GM18870 (cell line): ENCODE measurements at regions not wholly inside any gene's neighbourhood (a gene's known extent, or its start where the extent isn't known, plus 50 kb on each side); places are given as distances from the start of the nearest gene placed in this dataset.

ENCODE experiments used
- ATAC-seq: cut with Tn5 transposase; IDR thresholded peaks from one replicate; pipeline ENCODE4 v1.9.1; 2021; ENCODE audit warnings: moderate library complexity; ENCODE audit not compliant: unreplicated experiment

GRCh38 chrX:26008691-26009090 lies 129.5 kb upstream of the MAGEB18 start:
- no peak for ATAC-seq

- no peak for ATAC-seq
These were observed 118.8 kb upstream of the MAGEB18 start for GRCh38 chrX:26019386-26019785.

DNA sequence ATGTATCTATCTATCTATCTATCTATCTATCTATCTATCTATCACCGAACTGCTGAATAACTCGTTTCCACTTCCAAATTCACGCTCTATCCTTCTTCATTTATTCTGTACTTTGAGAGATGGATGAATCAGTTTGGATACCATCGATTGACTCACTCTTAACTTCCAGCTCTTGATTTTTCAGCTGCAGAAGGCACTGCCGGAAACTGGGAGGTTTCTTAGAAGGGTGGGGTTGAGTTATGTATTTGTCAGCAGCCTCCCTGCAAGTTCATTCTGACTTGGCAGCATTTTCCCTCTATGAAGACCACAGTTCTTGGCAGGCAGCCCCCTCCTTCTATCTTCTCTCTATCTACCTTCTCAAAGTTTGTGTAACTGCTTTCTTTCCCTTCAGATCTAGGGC lies 112.0 kb upstream of the MAGEB18 start:
- no peak for ATAC-seq

DNA sequence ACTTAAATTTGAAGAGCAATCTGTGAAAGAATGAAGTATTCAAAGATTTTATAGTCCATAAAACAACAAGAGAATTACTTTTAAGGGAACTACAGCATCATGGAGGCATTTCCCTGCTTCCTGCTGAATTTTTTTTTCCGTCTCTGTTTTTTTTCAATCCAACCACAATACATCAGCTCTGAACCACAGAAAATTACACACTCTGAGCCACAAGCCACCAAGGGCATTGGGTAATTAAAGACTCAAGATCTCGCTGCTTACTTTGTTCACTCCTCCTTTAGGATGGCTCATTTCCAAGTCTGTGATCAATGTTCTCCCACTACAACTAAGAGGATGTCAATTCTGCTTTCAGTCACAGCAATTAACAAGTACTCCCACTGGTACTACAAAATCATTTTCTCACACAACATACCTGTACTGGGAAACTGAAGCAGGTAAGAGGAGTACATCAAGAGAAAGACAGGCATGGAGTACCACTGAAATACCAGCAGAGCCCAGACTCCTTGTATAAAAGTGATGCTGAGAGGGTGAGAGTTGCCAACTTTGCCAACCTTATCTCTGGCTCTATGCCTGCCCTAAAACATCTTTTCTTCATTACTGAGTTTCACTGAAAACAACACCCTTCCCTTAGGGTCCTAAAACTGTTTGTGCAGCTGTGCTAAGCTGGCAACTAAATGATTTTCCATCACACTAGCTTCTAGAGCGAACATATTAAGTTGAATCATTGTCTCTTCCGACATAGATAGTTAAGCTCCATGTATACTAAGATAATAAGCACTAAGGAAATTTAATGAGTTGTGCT lies 105.8 kb upstream of the MAGEB18 start:
- ATAC-seq = no peak

GRCh38 chrX:26037367-26037766 lies 100.8 kb upstream of the MAGEB18 start:
- ATAC-seq = no peak

DNA sequence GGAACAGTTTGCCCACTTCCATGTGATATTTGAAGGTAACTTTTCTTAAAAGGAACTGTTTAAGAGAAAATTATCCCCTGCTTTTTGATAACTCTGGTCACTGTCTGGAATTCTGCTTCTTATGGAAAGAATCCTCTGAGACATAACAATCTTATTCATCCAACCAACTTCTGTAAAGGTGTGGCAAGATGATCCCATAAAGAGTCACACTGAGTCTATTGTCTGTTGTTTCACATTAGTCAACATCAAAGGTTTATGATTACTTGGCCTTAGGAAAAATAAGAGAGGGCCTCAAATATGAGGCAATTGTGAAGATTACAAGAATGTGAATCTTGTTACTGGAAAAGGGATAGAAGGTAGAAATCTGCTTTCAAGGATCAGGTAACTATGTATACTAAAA lies 88.0 kb upstream of the MAGEB18 start:
- no peak for ATAC-seq

GRCh38 chrX:26070882-26071281 lies 67.3 kb upstream of the MAGEB18 start:
- no peak for ATAC-seq

DNA sequence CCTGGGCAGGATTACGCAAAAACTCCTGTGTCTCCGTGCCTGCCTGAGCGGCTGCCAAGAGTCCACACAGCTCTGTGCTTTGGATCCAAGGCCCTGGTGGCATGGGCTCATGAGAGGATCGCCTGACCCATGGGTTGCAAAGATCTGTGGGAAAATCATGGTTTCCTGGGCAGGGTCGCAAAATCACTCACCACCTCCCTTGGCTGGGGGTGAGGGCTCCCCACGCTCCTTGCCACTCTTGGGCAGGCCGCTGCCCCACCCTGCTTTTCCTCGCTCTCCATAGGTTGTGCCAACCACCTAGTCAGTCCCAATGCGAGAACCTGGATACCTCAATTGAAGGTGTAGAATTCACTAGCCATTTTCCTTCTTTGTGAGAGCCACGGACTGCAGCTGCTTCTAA lies 66.5 kb upstream of the MAGEB18 start:
- no peak for ATAC-seq

DNA sequence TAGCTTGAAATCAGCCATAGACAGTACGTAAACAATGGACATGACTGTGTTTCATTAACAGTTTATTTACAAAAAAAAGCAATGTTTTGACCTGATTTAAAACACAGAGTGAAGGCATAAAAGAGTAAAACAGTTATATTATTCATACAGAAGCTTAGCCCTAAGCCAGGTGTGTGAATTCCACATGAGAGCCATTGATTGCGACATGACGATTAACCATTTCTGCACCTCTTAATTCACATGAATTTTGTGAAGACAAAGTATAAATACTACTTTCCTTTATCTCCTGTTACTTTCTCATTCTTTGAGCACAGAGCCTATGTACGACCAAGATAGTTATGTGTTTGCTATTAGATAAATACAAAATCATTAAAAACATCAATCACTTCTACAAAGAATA lies 55.0 kb upstream of the MAGEB18 start:
- no peak for ATAC-seq
